H9 (cell line): ENCODE measurements at regions not wholly inside any gene's neighbourhood (a gene's known extent, or its start where the extent isn't known, plus 50 kb on each side); places are given as distances from the start of the nearest gene placed in this dataset.

ENCODE experiments used
- DNase-seq: peaks from one replicate; pipeline ENCODE4 v3.0.0-alpha.2; 2017
- H2AFZ ChIP-seq: one replicate; pipeline ENCODE4 v1.6.1; 2013; ENCODE audit warnings: mild to moderate bottlenecking, low read length, control low read depth, moderate library complexity
- H2AK5ac ChIP-seq: 2 replicates; pipeline ENCODE4 v1.6.1; 2013; ENCODE audit warnings: low read length, control low read depth, mixed read lengths; ENCODE audit not compliant: insufficient read length
- H2BK120ac ChIP-seq: one replicate; pipeline ENCODE4 v1.6.1; 2013; ENCODE audit warnings: low read depth, mild to moderate bottlenecking, low read length, control low read depth, inconsistent platforms; ENCODE audit not compliant: poor library complexity, severe bottlenecking
- H2BK12ac ChIP-seq: 2 replicates; pipeline ENCODE4 v1.6.1; 2013; ENCODE audit warnings: low read length, control low read depth, mixed read lengths, low read depth; ENCODE audit not compliant: insufficient read length
- H2BK15ac ChIP-seq: 2 replicates; pipeline ENCODE4 v1.6.1; 2013; ENCODE audit warnings: low read depth, low read length, control low read depth
- H2BK20ac ChIP-seq: one replicate; pipeline ENCODE4 v1.6.1; 2013; ENCODE audit warnings: low read depth, mild to moderate bottlenecking, low read length, control low read depth, inconsistent platforms; ENCODE audit not compliant: poor library complexity, severe bottlenecking
- H2BK5ac ChIP-seq: 2 replicates; pipeline ENCODE4 v1.6.1; 2013; ENCODE audit warnings: low read length, control low read depth, mixed read lengths; ENCODE audit not compliant: insufficient read length
- H3K14ac ChIP-seq: 2 replicates; pipeline ENCODE4 v1.6.1; 2013; ENCODE audit warnings: low read length, control low read depth; ENCODE audit not compliant: insufficient read depth
- H3K18ac ChIP-seq: 2 replicates; pipeline ENCODE4 v1.6.1; 2013; ENCODE audit warnings: low read depth, mild to moderate bottlenecking, mixed read lengths, low read length, control low read depth; ENCODE audit not compliant: insufficient read length
- H3K23ac ChIP-seq: 2 replicates; pipeline ENCODE4 v1.6.1; 2013; ENCODE audit warnings: low read length, control low read depth, mixed read lengths, low read depth; ENCODE audit not compliant: insufficient read length
- H3K23me2 ChIP-seq: 2 replicates; pipeline ENCODE4 v1.6.1; 2013; ENCODE audit warnings: low read depth, mild to moderate bottlenecking, mixed read lengths, low read length, control low read depth; ENCODE audit not compliant: insufficient read length, poor library complexity, severe bottlenecking
- H3K27ac ChIP-seq: 2 replicates; pipeline ENCODE4 v1.5.1; 2013; ENCODE audit warnings: low read length, control low read depth, mixed read lengths, low read depth; ENCODE audit not compliant: insufficient read length
- H3K27me3 ChIP-seq: 2 replicates; pipeline ENCODE4 v1.6.1; 2013; ENCODE audit warnings: low read length, control low read depth, inconsistent platforms; ENCODE audit not compliant: insufficient read depth
- H3K4ac ChIP-seq: 2 replicates; pipeline ENCODE4 v1.6.1; 2013; ENCODE audit warnings: low read depth, mild to moderate bottlenecking, control low read depth, inconsistent platforms, low read length, moderate library complexity
- H3K4me1 ChIP-seq: 2 replicates; pipeline ENCODE4 v1.6.1; 2013; ENCODE audit warnings: low read length, control low read depth, inconsistent platforms; ENCODE audit not compliant: insufficient read depth
- H3K4me2 ChIP-seq: 2 replicates; pipeline ENCODE4 v1.6.1; 2013; ENCODE audit warnings: low read length, control low read depth, mixed read lengths; ENCODE audit not compliant: insufficient read length, insufficient read depth
- H3K56ac ChIP-seq: 2 replicates; pipeline ENCODE4 v1.6.1; 2013; ENCODE audit warnings: low read depth, mild to moderate bottlenecking, mixed read lengths, low read length, control low read depth; ENCODE audit not compliant: insufficient read length
- H3K79me1 ChIP-seq: 2 replicates; pipeline ENCODE4 v1.6.1; 2013; ENCODE audit warnings: low read depth, mild to moderate bottlenecking, moderate library complexity, low read length, control low read depth, inconsistent platforms; ENCODE audit not compliant: insufficient read depth, poor library complexity, severe bottlenecking
- H3K79me2 ChIP-seq: 2 replicates; pipeline ENCODE4 v1.6.1; 2013; ENCODE audit warnings: low read length, control low read depth, inconsistent platforms; ENCODE audit not compliant: insufficient read depth
- H3K9ac ChIP-seq: 2 replicates; pipeline ENCODE4 v1.6.1; 2013; ENCODE audit warnings: low read length, control low read depth, mixed read lengths; ENCODE audit not compliant: insufficient read length; ENCODE audit errors: extremely low read depth
- H3K9me3 ChIP-seq: one replicate; pipeline ENCODE4 v1.6.1; 2013; ENCODE audit warnings: low read depth, low read length, inconsistent platforms; ENCODE audit not compliant: control insufficient read depth
- H3T11ph ChIP-seq: one replicate; pipeline ENCODE4 v1.6.1; 2013; ENCODE audit warnings: mild to moderate bottlenecking, low read length, control low read depth, inconsistent platforms
- H4K20me1 ChIP-seq: one replicate; pipeline ENCODE4 v1.6.1; 2013; ENCODE audit not compliant: control insufficient read depth, insufficient read length, insufficient read depth
- H4K5ac ChIP-seq: 2 replicates; pipeline ENCODE4 v1.6.1; 2013; ENCODE audit warnings: low read depth, mild to moderate bottlenecking, mixed read lengths, low read length, control low read depth; ENCODE audit not compliant: insufficient read length
- H4K8ac ChIP-seq: replicated peaks from 2 replicates; pipeline ENCODE4 v1.6.1; 2013; ENCODE audit warnings: low read length, control low read depth, mixed read lengths, low read depth; ENCODE audit not compliant: insufficient read length
- H4K91ac ChIP-seq: 2 replicates; pipeline ENCODE4 v1.6.1; 2013; ENCODE audit warnings: low read depth, mild to moderate bottlenecking, moderate library complexity, mixed read lengths, low read length, control low read depth; ENCODE audit not compliant: insufficient read length
- H3K27ac Mint-ChIP-seq, 3 experiments: 2 replicates in 2 of 3; 3 replicates in 1 of 3; pipeline ENCODE4 v1.8.0; 2020 to 2021; ENCODE audit warnings: mixed read lengths in 3 of 3, mild to moderate bottlenecking in 1 of 3, moderate library complexity in 1 of 3
- H3K27me3 Mint-ChIP-seq: 2 replicates; pipeline ENCODE4 v1.8.0; 2021; ENCODE audit warnings: low read depth, mild to moderate bottlenecking, moderate library complexity, mixed read lengths
- H3K36me3 Mint-ChIP-seq, 3 experiments: 2 replicates in 2 of 3; 3 replicates in 1 of 3; pipeline ENCODE4 v1.8.0; 2020 to 2021; ENCODE audit warnings: low read depth in 3 of 3, mixed read lengths in 3 of 3; ENCODE audit not compliant: insufficient read depth in 1 of 3
- H3K4me1 Mint-ChIP-seq, 2 experiments: 2 replicates each; pipeline ENCODE4 v1.8.0; 2020; ENCODE audit warnings: mixed read lengths in 2 of 2
- H3K4me3 Mint-ChIP-seq, 2 experiments: 2 replicates in 1 of 2; 3 replicates in 1 of 2; pipeline ENCODE4 v1.8.0; 2020 to 2021; ENCODE audit warnings: mild to moderate bottlenecking in 2 of 2, mixed read lengths in 2 of 2, moderate library complexity in 1 of 2
- H3K9me3 Mint-ChIP-seq, 2 experiments: 2 replicates in 1 of 2; 3 replicates in 1 of 2; pipeline ENCODE4 v1.8.0; 2020; ENCODE audit warnings: mild to moderate bottlenecking in 2 of 2, mixed read lengths in 2 of 2, moderate library complexity in 1 of 2
- WGBS: extraction: QIAGEN DNeasy Blood & Tissue Kit; methylation state at CpG from one replicate; pipeline ENCODE4 v1.1.7; 2013; ENCODE audit warnings: missing lambda C conversion rate, low lambda C conversion rate, mixed read lengths; ENCODE audit not compliant: insufficient read length; ENCODE audit errors: extremely low coverage; 5-methylcytosine and 5-hydroxymethylcytosine counted together
- TF ChIP-seq, protein P1 (sequence below): fragments of 200-600 bp; sonication (generic); conservative IDR thresholded peaks from 3 replicates; pipeline ENCODE4 v1.8.0; 2021; ENCODE audit warnings: antibody characterized with exemption, mild to moderate bottlenecking

DNA sequence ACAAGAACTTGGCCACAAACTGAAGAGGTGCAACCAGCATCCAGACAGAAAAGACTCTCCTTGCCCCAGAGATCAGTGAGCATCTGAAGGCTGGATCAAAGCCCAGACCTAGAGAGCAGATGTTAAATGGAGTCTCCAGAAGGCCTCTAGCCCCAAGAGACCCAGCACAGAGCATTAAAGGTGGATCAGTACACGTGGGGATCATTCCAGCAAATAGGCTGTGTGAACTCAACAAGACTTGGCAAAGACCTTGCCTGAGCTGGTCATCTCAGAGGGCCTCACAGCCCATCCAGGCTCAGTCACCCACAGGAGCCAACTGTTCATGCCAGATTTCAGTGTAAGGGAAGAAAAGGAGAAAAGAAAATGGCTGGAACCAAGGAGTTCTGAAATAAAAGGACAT lies 214.0 kb downstream of the ENC1 start:
- Histone ChIP-seq H2AFZ (no peak overlapping the region), H2BK5ac (no peak overlapping the region), H2BK15ac (no peak overlapping the region), H3K23me2 (no peaks in the 10 kb centered on the region), H2BK12ac (no peak overlapping the region), H3K27ac (no peak overlapping the region), H3K56ac (no peak overlapping the region), H2BK20ac (no peak overlapping the region), H4K91ac (no peak overlapping the region), H3K79me1 (no peaks in the 10 kb centered on the region), H3K18ac (no peak overlapping the region), H3K23ac (no peak overlapping the region), H3K14ac (no peak overlapping the region), H2AK5ac (no peak overlapping the region), H3K4me1 (no peaks in the 10 kb centered on the region), H3K4ac (no peak overlapping the region), H3K4me2 (no peak overlapping the region), H3K79me2 (no peaks in the 10 kb centered on the region), H4K20me1 (no peaks in the 10 kb centered on the region), H3K9me3 (no peaks in the 10 kb centered on the region), H4K5ac (no peak overlapping the region), H2BK120ac (no peak overlapping the region), H3K27me3 (no peaks in the 10 kb centered on the region), H4K8ac (no peak overlapping the region), H3T11ph (no peak overlapping the region), H3K9ac (no peak overlapping the region)
- H3K36me3 Mint-ChIP-seq = peaks cover 7 to 15% (median 11%) of the 10 kb centered on the region in 3 experiments
- H3K4me1 Mint-ChIP-seq = no peaks in the 10 kb centered on the region
- no peak for DNase-seq
- H3K27ac Mint-ChIP-seq = no peak overlapping the region; a peak in 1 of 7 replicates
- no CpG with 5 or more reads among the region's 1 CpG for WGBS
- H3K4me3 Mint-ChIP-seq = no peak overlapping the region
- TF ChIP-seq, protein P1, sequence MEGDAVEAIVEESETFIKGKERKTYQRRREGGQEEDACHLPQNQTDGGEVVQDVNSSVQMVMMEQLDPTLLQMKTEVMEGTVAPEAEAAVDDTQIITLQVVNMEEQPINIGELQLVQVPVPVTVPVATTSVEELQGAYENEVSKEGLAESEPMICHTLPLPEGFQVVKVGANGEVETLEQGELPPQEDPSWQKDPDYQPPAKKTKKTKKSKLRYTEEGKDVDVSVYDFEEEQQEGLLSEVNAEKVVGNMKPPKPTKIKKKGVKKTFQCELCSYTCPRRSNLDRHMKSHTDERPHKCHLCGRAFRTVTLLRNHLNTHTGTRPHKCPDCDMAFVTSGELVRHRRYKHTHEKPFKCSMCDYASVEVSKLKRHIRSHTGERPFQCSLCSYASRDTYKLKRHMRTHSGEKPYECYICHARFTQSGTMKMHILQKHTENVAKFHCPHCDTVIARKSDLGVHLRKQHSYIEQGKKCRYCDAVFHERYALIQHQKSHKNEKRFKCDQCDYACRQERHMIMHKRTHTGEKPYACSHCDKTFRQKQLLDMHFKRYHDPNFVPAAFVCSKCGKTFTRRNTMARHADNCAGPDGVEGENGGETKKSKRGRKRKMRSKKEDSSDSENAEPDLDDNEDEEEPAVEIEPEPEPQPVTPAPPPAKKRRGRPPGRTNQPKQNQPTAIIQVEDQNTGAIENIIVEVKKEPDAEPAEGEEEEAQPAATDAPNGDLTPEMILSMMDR = no peak
- peaks cover 11 to 17% of the 10 kb centered on the region in 2 experiments for H3K9me3 Mint-ChIP-seq
- H3K27me3 Mint-ChIP-seq = peaks cover 31% of the 10 kb centered on the region
